Suprapubic skin (tissue), 4 donors: ENCODE measurements at regions not wholly inside any gene's neighbourhood (a gene's known extent, or its start where the extent isn't known, plus 50 kb on each side); places are given as distances from the start of the nearest gene placed in this dataset.

Source experiments
- DNase-seq, 2 donors: peaks; one replicate each; pipeline ENCODE4 v3.0.0-alpha.2; 2019; ENCODE audit warnings: low spot score in 2 of 2
- H3K27ac ChIP-seq: fragments of 200-600 bp; sonication (generic); one replicate; pipeline ENCODE4 v1.5.1; 2019
- H3K27me3 ChIP-seq: fragments of 200-600 bp; sonication (generic); one replicate; pipeline ENCODE4 v1.5.1; 2019
- H3K36me3 ChIP-seq: fragments of 200-600 bp; sonication (generic); one replicate; pipeline ENCODE4 v1.5.1; 2019
- H3K4me1 ChIP-seq: fragments of 200-600 bp; sonication (generic); one replicate; pipeline ENCODE4 v1.5.1; 2019
- H3K4me3 ChIP-seq: fragments of 200-600 bp; sonication (generic); one replicate; pipeline ENCODE4 v1.5.1; 2019; ENCODE audit warnings: mild to moderate bottlenecking
- H3K9me3 ChIP-seq: fragments of 200-600 bp; sonication (generic); one replicate; pipeline ENCODE4 v1.5.1; 2019
- EP300 ChIP-seq: sonication (generic); formaldehyde crosslinking; IDR thresholded peaks from one replicate; pipeline ENCODE4 v1.6.1; 2017; ENCODE audit warnings: antibody characterized with exemption
- POLR2A ChIP-seq, 2 donors: fragments of 450-650 bp; IDR thresholded peaks; one replicate each; pipeline ENCODE4 v1.6.1; 2017; ENCODE audit warnings: antibody characterized with exemption in 2 of 2, mild to moderate bottlenecking in 2 of 2, moderate library complexity in 2 of 2
- POLR2AphosphoS5 ChIP-seq, 3 donors: sonication (generic); formaldehyde crosslinking; IDR thresholded peaks; one replicate each; pipeline ENCODE4 v1.6.1; 2017; ENCODE audit warnings: antibody characterized with exemption in 3 of 3
- WGBS: methylation state at CpG from one replicate; pipeline ENCODE4 v1.1.5; 2018; 5-methylcytosine and 5-hydroxymethylcytosine counted together
- TF ChIP-seq, protein P1 (sequence below), 2 donors: fragments of 200-600 bp in 1 of 2; fragments of 450-650 bp in 1 of 2; sonication (generic) in 1 of 2; IDR thresholded peaks; one replicate each; pipeline ENCODE4 v1.5.1; 2016 to 2019; ENCODE audit warnings: antibody characterized with exemption in 2 of 2, mild to moderate bottlenecking in 1 of 2, moderate library complexity in 1 of 2

DNA sequence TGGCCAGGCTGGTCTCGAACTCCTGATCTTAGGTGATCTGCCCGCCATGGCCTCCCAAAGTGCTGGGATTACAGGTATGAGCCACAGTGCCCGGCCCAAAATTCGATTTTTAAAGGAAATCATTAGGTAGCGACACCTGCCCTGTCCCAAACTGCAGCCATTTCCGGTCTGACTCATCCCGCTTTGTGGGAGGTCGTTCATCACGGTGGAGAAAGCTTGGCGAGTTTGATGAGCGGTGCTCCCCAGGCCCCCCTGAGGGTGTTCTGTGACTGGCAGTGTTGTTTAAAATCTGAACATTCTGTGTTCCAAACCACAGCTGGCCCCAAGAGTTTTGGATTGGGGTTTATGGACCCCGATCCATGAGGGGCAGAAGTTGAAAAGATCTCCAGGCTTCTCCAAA is 53.0 kb upstream of the GLI2 start:
- TF ChIP-seq EP300 = no peak
- TF ChIP-seq, protein P1, sequence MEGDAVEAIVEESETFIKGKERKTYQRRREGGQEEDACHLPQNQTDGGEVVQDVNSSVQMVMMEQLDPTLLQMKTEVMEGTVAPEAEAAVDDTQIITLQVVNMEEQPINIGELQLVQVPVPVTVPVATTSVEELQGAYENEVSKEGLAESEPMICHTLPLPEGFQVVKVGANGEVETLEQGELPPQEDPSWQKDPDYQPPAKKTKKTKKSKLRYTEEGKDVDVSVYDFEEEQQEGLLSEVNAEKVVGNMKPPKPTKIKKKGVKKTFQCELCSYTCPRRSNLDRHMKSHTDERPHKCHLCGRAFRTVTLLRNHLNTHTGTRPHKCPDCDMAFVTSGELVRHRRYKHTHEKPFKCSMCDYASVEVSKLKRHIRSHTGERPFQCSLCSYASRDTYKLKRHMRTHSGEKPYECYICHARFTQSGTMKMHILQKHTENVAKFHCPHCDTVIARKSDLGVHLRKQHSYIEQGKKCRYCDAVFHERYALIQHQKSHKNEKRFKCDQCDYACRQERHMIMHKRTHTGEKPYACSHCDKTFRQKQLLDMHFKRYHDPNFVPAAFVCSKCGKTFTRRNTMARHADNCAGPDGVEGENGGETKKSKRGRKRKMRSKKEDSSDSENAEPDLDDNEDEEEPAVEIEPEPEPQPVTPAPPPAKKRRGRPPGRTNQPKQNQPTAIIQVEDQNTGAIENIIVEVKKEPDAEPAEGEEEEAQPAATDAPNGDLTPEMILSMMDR (IDR thresholded peaks at IDR 0.05) = no peak
- no peak for TF ChIP-seq POLR2AphosphoS5 (IDR thresholded peaks at IDR 0.05)
- TF ChIP-seq POLR2A (IDR thresholded peaks at IDR 0.05) = no peak
- peak in 1 of 2 donors; percentile 61 for DNase-seq
- Histone ChIP-seq H3K4me1 (peaks cover 19% of the 10 kb centered on the region), H3K36me3 (no peaks in the 10 kb centered on the region), H3K4me3 (no peak overlapping the region), H3K27me3 (peaks cover 8% of the 10 kb centered on the region), H3K27ac (no peak overlapping the region), H3K9me3 (no peaks in the 10 kb centered on the region)
- 66% methylated on average over 12 of the region's 12 CpGs for WGBS

DNA sequence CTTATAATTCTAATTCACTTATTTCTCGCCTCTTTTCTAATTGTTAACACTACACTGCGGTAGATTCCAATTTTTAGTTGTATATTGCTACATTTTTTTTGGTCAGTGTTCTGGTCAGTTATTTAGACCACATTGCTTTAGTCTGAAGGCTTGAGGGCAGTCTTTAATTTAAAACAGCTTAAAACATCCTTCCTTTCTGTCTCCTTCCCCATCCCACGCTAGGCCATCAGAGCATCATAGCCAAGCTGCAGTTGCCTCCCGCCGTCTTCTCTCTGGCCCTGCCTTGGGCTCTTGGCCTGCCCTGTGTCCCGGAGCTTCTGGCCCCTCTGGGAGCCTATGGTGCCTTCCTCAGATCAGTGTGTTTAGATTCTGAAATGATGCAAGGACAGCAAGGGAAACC is 52.6 kb upstream of the GLI2 start:
- Histone ChIP-seq H3K4me1 (peaks cover 19% of the 10 kb centered on the region), H3K9me3 (no peaks in the 10 kb centered on the region), H3K4me3 (no peak overlapping the region), H3K36me3 (no peaks in the 10 kb centered on the region), H3K27ac (no peak overlapping the region), H3K27me3 (peaks cover 8% of the 10 kb centered on the region)
- peak in 1 of 2 donors; percentile 43 for DNase-seq
- TF ChIP-seq POLR2AphosphoS5 (IDR thresholded peaks at IDR 0.05) (no peak), POLR2A (IDR thresholded peaks at IDR 0.05) (no peak)
- TF ChIP-seq, protein P1 (IDR thresholded peaks at IDR 0.05) = no peak
- WGBS = 72% methylated on average over 6 of the region's 6 CpGs

DNA sequence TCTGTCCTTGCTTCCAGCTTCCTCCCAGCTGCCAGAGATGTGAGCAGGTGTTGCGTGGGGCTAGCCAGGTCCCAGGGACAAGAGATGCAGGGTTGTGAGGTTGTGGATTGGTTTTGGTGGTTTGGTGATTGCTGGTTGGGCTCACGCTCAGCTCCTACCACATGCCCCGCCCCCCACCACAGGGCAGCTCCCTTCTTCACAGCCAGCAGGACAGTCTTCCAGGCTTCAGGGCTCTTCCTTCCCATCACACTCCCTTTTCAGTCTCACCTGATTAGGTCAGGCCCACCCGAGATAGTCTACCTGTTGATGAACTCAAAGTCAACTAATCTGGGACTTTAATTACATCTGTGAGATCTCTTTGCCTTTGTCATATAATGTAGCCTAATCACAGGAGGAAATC is 52.0 kb upstream of the GLI2 start:
- H3K36me3 ChIP-seq = no peaks in the 10 kb centered on the region
- H3K27me3 ChIP-seq = peaks cover 8% of the 10 kb centered on the region

DNA sequence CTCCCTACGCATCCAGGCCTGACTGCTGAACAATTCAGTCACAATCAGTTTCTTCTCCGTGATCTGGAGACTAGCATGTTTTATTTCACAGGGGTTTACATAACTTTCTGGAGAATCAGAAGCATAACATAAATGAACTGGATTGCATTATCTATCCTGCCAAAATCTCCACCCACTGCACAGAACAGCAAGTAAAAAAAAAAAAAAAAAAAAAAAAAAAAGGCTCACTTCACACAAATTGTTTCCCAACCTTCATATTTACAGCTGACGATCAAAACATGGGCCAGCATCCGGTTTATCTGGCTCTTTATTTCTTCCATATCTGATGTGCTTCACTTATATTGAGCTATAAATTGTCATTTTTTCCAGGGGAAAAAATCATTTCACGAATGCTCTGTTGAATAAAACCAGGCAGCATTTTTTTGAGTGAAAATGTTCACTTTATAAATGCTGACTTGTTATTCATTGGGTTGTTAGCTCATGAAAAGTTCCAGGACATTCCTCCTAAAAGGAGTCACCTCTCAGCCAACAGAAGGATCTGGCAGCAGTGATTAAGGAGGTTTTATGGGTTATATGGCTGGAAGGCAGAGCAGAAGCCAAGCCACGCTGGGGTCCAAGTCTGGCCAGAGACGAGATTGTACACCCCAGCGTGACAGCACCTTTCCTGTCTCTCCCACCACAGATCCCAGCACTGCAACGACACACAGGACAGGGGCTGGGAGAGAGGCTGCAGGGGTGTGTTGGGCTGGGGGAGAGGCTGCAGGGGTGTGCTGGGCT is 51.2 kb upstream of the GLI2 start:
- no peak overlapping the region for H3K4me3 ChIP-seq
- H3K9me3 ChIP-seq = no peaks in the 10 kb centered on the region
- WGBS = 42% methylated on average over 9 of the region's 9 CpGs
- peaks cover 19% of the 10 kb centered on the region for H3K4me1 ChIP-seq
- peaks cover 8% of the 10 kb centered on the region for H3K27me3 ChIP-seq
- no peak for TF ChIP-seq POLR2A (IDR thresholded peaks at IDR 0.05)
- TF ChIP-seq, protein P1 (IDR thresholded peaks at IDR 0.05) = no peak
- no peak for TF ChIP-seq POLR2AphosphoS5 (IDR thresholded peaks at IDR 0.05)
- no peak for TF ChIP-seq EP300
- no peak overlapping the region for H3K27ac ChIP-seq
- H3K36me3 ChIP-seq = no peaks in the 10 kb centered on the region
- DNase-seq = peak in 1 of 2 donors; percentile 59

More for the DNA sequence above, 52.0 kb upstream of the GLI2 start:
- H3K4me1 ChIP-seq = peaks cover 19% of the 10 kb centered on the region
- H3K9me3 ChIP-seq = no peaks in the 10 kb centered on the region
- H3K4me3 ChIP-seq = no peak overlapping the region
- TF ChIP-seq POLR2A (IDR thresholded peaks at IDR 0.05) (no peak), POLR2AphosphoS5 (IDR thresholded peaks at IDR 0.05) (no peak), EP300 (no peak)
- TF ChIP-seq, protein P1 (IDR thresholded peaks at IDR 0.05) = no peak
- DNase-seq = peak in 1 of 2 donors; percentile 71
- H3K27ac ChIP-seq = no peak overlapping the region
- WGBS = 82% methylated on average over 4 of the region's 4 CpGs

DNA sequence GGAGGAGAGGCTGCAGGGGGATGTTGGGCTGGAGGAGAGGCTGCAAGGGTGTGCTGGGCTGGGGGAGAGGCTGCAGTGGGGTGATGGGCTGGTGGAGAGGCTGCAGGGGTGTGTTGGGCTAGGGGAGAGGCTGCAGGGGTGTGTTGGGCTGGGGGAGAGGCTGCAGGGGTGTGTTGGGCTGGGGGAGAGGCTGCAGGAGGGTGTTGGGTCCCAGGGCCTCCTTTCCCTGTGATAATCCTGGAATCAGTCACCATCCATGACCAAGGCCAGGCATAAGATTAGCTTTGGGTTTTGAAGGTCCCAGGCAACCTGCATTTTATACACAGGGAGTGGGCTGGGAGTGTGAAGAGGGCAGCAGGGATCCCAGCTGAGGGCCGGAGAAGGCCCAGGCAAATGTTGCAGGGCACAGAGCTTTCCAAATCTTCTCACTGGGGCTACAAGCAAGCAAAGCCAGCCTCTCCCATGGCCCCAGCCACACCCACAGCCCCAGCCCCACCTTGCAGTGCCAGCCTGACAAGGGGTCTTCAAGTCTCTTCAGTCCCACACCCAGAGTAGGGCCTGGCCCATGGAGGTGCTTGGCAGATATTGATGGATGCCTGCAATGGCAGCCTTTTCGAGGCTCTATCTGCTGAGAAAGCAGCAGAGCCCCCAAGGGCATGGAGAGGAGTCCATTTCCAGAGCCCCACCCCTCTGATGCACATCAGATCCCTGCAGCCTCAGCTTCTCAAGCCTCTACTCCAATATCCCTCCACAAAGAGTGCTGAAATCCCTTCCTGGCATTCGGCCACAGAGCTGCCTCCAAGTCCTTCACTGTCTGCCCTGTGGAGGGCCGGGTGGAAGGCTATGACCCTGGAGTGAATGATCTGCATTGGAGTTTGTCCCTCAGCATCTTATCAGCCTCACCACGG is 50.3 kb upstream of the GLI2 start:
- no peak for TF ChIP-seq EP300
- TF ChIP-seq, protein P1 (IDR thresholded peaks at IDR 0.05) = no peak
- TF ChIP-seq POLR2A (IDR thresholded peaks at IDR 0.05) = no peak
- no peak for TF ChIP-seq POLR2AphosphoS5 (IDR thresholded peaks at IDR 0.05)
- DNase-seq = peak in 1 of 2 donors; percentile 67
- no peak overlapping the region for H3K4me3 ChIP-seq
- peaks cover 13% of the 10 kb centered on the region for H3K4me1 ChIP-seq
- 67% methylated on average over 4 of the region's 5 CpGs for WGBS
- no peaks in the 10 kb centered on the region for H3K9me3 ChIP-seq
- no peak overlapping the region for H3K27ac ChIP-seq
- H3K27me3 ChIP-seq = peaks cover 8% of the 10 kb centered on the region
- H3K36me3 ChIP-seq = no peaks in the 10 kb centered on the region
